HT-29 (cell line): ENCODE measurements at regions not wholly inside any gene's neighbourhood (a gene's known extent, or its start where the extent isn't known, plus 50 kb on each side); places are given as distances from the start of the nearest gene placed in this dataset.
"Not testable (repeated sequence)": the region's sequence is repeated elsewhere in the genome, so short reads cannot be mapped to it uniquely, and the experiment has no call there.

Source experiments
- DNase-seq: peaks from one replicate; pipeline ENCODE4 v3.0.0-alpha.2; 2015; ENCODE audit warnings: low spot score

DNA sequence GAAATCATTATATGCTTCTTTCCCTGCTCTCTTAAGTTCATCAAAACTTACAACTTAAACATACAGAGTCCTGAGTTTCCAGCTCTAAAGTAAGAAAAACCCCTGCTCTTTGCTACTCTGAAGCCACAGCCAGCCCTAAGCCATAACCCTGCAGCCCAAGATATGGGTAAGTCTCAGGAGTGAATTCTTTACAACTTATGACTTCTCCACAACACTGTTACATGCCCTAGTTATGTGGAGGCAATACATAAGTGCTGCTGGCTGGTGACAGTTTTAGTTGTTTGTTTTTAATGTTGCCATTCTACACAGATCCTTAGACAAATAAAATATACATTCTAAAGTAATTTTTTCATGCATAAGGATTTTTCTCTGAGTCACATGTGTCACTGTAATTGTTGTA is 100.2 kb downstream of the FBXO8 start:
- no peak for DNase-seq

DNA sequence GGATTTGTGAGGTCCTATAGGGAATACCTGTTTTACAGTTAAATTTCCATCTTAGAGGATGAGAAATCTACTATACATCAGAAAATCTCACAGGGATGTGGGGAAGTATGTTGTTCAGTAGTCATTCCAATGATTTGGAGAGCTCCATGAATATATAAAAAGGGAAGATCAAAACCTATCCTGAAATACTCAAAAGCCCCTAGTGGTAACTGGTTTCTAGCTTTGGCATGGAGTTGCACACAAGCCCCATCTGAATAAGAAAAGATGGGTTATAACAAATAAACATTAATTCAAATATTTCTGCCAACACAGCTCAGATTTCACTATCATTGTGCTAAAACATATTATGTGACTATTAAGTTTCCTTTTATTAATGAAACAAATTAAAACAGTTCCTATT is 101.6 kb downstream of the FBXO8 start:
- no peak for DNase-seq

DNA sequence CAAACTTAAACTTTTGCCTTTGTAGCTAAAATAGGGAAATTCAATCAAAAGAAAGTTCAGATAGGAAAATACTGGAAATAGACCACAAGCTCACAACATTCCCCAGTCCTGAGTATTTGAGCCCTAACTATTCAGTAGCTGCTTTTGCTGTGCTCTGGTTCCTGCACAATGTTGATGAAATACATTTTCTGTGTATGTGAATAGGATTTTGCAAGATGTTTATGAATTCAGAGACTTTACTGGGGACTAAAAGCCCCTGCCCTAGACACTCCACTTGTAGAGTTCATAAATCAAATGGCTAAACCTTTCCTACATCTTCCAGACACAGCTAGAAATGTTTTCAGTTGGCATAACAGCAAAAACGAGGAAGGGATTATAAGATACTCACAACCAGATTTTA is 105.9 kb downstream of the FBXO8 start:
- no peak for DNase-seq

- not testable (repeated sequence) for DNase-seq
Measured at GRCh38 chr4:174175836-174176235, 107.6 kb downstream of the FBXO8 start.

GRCh38 chr4:174173360-174173759 is 110.1 kb downstream of the FBXO8 start:
- DNase-seq: no peak

DNA sequence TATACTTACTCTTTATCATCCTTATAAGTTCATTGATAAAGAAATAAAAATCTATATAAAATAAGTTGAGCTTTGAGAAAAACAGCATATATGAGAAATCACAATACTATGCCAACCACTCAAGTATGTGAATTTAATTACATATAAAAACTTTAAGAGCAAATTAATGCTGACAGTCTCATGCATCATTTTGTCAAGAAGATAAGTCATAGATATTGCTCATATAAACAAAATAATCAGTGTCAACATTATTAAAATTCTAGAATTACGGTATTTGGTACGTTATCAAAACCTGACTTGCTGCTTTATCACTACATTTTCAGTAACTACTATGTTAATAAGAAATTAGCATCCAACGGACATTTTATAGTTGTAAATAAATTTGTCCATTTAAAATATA is 111.2 kb downstream of the FBXO8 start:
- no peak for DNase-seq

GRCh38 chr4:174170906-174171305 is 112.6 kb downstream of the FBXO8 start:
- DNase-seq: no peak

DNA sequence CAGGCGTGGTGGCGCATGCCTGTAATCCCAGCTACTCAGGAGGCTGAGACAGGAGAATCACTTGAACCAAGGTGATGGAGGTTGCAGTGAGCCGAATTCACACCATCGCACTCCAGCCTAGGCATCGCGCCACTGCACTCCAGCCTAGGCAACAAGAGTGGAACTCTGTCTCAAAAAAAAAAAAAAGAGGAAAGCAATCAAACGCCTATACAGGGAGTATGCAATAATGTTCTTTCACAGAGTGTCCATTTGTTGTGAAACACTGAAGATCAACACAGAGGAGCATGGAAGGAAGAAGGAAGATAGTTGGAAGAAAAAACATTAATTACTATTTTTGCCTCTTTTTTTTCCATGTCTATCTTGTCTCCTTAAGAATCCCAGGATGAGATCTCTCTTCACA is 113.4 kb downstream of the FBXO8 start:
- DNase-seq: no peak

GRCh38 chr4:174157106-174157607 is 126.3 kb downstream of the FBXO8 start:
- DNase-seq: no peak

DNA sequence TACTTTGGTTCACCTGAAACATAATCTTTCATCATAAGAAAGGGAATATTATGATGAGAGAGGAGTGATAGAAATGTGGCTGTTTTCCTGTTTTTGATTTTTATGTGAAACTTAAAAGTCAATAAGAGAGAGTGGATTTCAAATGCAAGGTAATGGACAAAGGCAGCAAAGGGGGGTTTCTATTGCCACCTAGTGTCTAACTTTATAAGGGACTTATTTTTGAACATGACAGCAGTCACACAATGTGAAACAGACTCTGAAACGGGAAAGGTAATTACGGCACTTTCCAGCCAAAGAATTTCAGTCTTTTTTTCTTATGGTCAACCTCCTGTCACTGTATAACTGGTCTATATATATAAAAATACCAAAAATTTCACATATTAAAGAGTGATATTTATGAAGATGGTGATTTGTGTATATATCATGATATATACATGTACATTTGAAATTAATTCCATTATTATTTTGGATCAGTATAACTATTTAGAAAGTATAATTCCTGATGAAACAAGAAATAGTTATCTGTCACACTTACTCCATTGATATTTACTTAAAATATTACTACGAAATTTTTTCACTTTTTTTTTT is 127.1 kb downstream of the FBXO8 start:
- DNase-seq: peak; percentile 39

GRCh38 chr4:174154215-174154854 is 129.1 kb downstream of the FBXO8 start:
- DNase-seq: peak; percentile 1

GRCh38 chr4:174152717-174153466 is 130.6 kb downstream of the FBXO8 start:
- DNase-seq: no peak

- DNase-seq: no peak
Measured at GRCh38 chr4:174147863-174148262, 135.6 kb downstream of the FBXO8 start.

- DNase-seq: no peak
Measured at GRCh38 chr4:174144106-174144505, 139.4 kb downstream of the FBXO8 start.

DNA sequence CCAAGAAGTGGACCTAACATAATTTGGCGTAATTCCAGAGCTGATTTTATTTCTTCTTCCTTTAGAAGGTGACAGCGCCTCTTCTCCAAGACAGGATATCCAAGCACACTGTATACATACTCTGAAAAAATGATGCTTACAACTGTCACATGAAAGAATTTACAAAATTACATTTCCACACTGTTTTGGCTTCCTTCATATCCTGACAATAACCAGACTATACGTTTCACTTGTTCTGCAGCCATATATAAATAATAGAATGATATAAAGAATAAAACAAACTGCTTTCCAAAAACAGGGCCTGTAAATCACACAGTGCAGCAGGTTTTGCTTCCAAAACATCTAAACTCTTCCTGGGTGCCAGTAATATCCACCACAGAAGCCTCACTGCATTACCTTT is 141.6 kb downstream of the FBXO8 start:
- DNase-seq: no peak

GRCh38 chr4:174138616-174139015 is 144.9 kb downstream of the FBXO8 start:
- no peak for DNase-seq

- DNase-seq: no peak
Measured at GRCh38 chr4:174137698-174138097, 145.8 kb downstream of the FBXO8 start.

DNA sequence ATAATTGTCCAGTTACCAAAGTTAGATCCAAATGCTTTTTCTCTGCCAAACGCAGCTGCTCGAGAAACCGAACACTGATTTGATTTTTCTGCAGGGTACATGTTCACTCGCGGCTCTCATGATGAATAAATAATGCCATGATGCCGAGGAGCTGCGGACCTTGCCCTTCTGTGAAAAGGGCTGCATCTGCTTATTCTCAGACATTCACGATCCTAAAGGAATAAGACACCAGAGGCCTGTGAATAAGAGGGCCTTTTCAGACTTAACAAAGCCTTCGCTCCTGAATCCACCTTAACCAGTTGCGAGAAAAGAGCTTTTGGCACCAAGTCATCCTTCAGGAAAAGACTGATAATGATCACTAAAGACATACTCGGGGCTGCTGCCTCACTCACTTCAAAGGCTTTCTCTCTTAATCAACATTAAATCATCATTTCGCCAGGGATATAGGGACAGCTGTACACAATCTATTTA is 147.5 kb downstream of the FBXO8 start:
- no peak for DNase-seq

GRCh38 chr4:174135530-174135929 is 147.9 kb downstream of the FBXO8 start:
- DNase-seq: no peak

DNA sequence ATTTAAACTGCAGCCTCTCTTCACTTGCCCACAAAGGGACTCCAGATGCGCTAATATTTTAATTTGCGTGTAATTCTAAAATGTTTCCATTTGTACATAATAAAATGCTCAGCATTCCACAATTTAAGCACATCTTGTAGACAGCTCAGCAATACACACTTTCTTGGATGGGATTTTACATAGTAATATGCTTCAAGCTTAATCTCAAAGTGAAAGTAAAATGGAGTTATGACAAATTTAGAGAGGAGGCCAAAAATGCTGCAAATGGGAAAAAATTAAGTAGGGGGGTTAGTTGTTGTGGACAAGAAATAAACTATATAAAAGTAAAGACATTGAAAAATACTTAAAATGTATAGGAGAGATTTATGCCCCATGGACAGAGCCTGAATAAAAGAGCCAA is 149.1 kb downstream of the FBXO8 start:
- no peak for DNase-seq

DNA sequence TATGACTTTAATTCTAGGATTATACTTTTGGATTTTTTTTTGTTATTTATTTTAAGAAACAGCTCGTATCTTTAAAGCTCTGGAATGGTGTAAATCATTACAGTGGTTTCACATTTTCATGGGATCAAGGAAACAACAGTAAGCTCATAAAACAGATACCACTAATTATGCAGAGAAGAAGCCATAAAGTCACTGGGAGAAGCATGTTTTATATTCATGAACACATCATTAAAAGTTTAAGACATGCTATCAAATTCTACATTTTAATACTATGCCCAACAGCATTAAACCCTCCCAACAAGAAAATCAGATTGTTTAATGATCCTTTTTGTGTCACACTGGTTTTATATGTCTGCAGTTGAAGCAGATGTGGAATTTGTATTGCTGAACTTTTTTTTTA is 149.9 kb downstream of the FBXO8 start:
- DNase-seq: no peak

GRCh38 chr4:174131901-174132300 is 151.6 kb downstream of the FBXO8 start:
- DNase-seq: no peak

GRCh38 chr4:174122705-174123104 is 160.8 kb downstream of the FBXO8 start:
- no peak for DNase-seq
